ENCODE measurements at regions not wholly inside any gene's neighbourhood (a gene's known extent, or its start where the extent isn't known, plus 50 kb on each side); places are given as distances from the start of the nearest gene placed in this dataset.
A peak's percentile ranks its signal among the peaks of the same experiment; 100 is the strongest.

DNA sequence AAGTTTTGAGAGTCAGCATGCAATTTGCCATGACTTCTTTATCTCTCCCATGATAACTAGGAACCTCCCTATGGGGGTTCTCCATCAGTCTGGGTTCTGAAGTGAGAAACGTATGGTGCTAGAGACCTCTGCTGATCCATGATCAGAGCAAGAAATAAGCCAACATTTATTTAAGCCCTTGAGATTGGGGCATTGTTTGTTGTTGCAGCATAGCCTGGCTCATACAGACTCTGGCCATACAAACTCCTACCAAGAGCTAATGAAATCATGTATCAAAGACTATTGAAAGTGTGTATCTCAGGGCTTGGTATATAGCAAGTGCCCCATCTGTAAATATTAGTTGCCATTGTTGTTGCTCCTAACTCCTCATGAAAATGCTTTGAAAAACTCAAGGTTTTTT is 233.9 kb downstream of the MAF start:
- DNase-seq: no peak

DNA sequence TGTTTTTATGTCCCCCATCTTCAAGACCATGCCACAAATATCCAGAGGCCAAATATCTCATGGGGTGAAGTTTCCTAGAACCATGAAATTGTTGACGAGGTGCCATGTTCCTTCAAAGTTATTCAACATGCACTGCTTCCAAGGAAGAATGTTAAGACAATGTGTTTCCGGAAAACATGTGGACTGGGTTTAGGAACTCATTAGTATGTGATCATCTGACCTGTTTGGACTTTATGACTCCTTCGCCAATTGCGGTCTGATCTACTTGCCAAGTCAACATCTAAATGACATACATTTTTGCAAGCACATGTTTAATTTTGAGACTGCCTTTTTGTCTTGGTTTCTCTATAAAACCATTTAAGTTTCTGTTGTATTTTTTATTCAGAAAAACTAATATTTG is 234.8 kb downstream of the MAF start:
- DNase-seq: peak; percentile 46

- DNase-seq: no peak
Measured at GRCh38 chr16:79363484-79363883, 237.1 kb downstream of the MAF start.

DNA sequence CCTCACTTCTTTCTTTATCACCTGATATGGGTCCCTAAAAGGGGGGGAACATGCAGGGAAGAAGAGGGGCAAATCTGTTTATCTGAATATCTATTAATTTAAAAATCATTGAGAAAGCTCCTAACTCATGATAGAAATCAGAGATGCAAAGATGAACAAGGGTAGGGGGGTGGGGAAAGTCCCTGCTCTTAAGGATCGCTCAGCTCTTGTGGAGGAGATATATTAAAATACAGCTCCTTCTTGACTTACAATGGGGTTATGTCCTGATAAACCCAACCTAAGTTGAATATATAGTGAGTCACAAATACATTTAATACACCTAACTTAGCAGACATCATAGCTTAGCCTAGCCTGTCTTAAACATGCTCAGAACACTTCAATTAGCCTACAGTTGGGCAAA is 237.5 kb downstream of the MAF start:
- no peak for DNase-seq

GRCh38 chr16:79362300-79362970 is 238.1 kb downstream of the MAF start:
- no peak for DNase-seq

DNA sequence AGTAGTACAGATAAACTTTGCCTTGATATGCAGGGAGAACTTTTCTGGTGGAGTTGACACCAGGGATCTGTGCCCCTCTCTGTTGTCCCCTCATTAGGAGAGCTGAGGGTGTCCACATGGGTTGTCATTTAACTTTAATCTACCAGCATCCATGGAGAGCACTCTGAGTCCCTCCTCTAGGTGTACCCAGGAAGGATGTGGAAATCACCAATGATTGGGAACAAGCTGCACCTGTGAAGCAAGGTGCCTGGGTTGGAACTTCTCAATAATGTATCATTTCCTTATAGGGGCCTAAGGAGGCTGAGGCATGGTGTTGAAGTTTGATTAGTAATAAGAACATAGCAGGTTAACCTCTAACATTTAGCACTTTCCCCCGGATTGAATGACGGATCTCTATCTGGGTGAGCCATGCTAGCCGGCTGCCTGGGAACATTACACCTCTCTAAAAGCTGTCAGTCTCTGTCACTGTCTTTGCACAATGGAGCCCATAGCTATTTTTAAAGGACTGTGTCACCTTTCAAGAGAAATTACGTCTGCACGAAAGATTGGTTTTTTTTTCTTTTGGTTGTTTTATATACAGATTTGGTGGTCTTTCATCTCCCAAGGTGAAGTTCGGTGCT is 239.3 kb downstream of the MAF start:
- no peak for DNase-seq

- no peak for DNase-seq
Measured at GRCh38 chr16:79360267-79360666, 240.3 kb downstream of the MAF start.

DNA sequence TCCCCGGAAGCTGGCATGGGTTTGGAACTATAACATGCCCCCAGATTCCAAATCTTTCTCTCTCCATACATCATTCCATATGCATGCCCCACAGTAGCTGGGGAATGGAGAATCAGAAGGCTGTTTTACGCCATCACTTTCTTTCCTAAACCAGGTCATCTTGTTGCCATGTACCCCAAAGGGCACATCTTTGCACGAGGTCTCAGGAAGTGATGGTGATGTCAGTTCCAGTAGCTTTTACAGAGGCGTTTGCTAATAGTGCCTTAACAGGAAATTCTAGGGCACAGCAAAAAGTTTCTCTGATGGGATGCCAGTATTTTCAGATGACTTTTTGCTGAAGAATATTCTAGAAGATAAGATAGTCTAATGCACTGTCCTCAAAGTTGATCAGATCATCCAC is 241.5 kb downstream of the MAF start:
- no peak for DNase-seq

DNA sequence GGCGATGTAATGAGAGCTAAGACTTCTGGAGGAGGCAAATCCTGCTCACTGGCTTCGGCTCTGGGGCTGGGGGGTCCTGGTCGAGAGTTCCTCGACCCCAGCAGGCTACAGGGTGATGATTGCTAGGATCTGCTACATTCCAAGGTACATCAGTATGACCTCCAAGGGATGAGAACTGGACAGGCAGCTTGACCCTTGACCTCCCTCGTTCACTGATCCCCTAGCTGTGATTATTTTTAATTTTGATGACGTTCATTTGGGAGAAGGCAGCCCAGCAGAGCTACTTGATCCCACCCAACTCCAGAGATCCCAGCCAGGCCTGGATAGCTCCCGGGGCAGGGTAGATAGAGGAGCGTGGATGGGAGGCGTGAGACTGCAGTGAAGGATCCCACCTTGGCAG is 242.3 kb downstream of the MAF start:
- DNase-seq: no peak

DNA sequence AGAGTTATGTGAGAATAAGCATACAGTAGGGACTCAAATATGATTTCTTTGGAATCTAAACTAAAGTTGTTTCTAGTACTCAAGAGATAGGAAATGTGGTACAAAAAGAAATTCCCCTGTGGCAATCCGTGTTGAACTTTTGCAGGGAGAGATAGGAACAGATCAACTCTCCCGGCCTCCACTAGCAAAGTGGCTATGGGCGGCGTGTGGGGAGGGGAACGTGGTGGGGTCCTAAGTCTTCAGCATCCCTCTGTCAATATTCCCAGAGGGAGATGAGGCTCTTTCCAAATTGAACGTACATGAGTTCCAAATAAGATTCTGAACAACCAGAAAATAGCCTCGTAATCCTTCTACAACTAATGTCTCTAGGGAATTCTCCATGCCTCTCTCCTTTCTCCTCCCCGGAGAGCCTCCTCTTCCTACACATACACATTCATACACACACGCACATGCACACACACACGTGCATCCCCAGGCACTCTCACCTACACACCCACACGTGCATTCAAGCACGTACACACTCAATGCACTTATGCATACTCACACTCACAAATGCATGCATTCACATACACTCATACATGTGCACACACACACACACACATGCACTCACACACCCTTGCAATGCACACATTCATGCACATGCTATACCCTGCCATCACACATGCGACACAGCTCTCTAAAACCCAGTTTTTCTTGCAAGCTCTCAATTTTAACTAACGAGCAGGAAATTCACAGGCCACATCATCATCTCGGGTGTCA is 244.8 kb downstream of the MAF start:
- no peak for DNase-seq

DNA sequence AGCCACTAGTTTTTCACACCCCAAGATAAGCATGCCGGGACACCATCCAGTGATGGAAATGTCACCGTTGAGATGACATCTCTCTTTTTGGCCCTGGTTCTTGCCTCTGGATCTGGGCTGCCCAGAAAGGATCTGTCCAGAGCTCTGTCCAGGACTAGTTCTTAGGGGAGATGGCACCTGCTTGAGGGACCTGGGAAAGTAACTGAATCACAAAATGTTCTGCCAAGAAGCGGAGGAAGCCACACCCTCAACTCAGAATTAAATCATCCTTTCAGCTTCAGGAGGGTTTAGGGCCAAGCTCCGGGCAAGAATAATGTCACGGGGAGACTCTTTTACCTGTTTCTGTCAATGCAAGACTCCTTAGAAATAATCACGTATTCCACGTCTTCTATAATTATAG is 248.6 kb downstream of the MAF start:
- DNase-seq: no peak

DNA sequence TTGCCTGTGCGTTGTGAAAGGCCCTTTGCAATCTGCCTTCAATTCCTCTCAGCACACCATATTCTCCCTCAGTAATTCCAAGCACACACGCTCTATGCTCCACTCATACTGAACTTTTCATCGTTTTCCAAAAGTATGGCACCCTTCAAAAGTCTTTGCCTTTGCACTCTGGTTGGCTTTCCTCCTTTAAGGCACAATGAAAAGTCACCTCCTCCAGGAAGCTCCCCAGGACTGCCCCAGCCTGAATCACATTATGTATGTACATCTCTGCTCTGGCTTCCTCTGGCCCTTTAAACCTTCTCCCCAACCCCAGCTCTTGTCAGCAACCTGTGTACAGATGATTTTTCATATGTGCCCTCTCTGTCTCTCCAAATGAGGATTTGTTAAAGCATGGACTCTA is 250.7 kb downstream of the MAF start:
- no peak for DNase-seq

- DNase-seq: no peak
Measured at GRCh38 chr16:79348521-79349306, 251.8 kb downstream of the MAF start.

- DNase-seq: no peak
Measured at GRCh38 chr16:79347277-79347676, 253.3 kb downstream of the MAF start.

GRCh38 chr16:79339863-79340262 is 260.7 kb downstream of the MAF start:
- no peak for DNase-seq

DNA sequence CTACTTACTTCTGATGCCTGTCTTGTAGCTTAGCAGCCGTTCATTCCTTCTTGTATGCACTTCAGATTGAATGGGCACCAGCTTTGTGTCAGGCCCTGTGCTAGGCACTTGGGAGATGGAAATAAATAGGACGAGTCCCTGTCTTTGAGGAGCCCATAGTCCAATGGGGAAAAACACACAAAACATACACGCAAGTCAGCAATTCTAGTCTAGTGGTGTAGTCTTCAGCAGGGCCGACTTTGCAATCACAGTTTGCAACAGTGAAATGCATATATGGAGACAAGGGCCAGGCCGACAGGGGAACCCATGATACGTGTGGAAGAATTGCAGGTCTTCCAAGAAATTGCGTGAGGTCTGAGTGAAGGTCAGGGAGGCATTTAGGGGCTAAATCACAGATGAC is 262.6 kb downstream of the MAF start:
- no peak for DNase-seq

DNA sequence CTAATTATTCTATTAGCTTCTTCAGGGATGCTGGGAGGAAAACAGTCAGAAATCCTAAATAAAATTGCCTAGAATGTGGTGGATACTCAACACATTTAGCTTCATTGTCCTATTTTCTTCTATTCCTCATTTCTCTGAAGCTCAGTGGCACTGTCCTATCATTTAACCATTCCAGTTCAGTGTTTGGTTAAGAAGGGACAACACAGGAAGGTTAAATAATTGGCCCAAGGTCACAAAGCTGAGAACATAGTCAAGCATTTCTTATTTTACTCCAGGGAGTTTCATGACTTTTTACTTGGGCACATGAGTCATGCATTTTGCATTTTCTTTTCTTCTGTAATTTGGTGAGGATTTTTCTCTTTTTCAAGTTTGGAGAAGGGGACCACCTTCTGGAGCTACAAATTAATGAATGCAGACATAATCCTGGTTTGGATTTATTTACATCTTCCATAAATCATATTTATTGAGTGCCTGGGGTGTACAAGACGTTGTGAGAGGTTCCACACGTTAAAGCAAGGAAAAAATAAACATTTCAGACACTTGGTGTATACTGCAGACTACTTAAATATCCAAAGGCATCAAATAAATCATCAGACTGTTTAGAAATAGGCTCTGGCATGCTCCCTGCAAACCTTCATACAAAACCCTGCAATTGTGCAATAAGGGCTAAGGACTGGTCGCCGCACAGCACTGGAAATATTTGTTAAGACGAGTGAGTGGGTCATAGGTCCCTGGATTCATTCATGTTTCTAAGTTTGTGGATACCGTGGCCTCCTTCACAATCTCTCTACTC is 263.9 kb downstream of the MAF start:
- no peak for DNase-seq

DNA sequence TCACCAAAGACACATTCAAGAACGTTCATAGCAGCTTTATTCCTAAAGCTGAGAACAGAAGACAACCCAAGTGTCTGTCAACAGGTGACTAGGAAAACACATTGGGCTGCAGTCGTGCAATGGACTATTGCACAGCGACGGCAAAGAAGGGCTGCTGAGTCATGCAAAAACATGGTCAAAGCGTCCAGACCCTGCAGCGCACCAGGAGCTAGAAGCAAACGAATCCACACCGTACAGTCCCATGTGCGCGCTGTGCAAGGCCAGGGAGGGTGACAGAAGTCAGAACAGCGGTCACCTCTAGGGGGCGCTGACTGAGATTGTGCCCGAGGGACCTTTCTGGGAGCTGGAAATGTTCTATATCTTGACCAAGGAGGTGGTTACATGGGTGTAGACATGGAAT is 266.4 kb downstream of the MAF start:
- no peak for DNase-seq

DNA sequence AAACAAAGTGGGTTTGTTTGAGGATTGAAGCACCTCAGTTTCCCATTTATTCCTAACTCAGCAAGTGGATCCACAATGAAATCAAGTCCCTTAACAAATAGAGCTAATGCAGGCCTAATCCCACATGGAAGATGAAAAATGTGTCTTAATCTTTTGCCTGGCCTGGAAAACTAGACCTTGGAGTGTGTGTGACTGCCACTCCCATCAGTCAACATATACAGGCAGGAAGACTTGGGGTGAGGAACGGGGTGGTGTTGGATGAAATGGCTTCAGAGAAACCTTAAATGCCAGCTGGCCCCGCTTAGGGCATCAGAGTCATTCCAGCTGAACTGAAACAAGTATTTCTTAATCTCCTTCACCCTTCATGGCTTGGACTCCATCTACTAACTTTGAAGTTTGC is 269.5 kb downstream of the MAF start:
- DNase-seq: no peak

DNA sequence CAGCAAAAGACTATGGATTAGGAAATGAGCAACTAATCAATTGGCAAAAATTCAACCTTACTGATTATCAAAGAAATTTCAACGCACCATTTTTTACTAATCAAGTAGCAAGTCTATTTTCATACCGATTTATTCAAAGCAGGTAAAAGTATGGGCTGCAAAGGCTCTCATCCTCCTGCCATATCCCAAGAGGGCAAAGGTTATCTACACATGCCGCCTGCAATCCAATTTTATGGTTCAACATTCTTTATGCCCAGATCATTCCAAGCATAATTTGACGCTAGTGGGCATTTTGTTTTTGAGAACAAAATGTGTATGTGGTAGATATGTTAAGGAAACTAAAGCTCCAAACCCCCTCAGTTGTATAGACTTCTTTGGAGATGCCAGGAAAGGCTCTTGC is 270.6 kb downstream of the MAF start:
- no peak for DNase-seq

DNA sequence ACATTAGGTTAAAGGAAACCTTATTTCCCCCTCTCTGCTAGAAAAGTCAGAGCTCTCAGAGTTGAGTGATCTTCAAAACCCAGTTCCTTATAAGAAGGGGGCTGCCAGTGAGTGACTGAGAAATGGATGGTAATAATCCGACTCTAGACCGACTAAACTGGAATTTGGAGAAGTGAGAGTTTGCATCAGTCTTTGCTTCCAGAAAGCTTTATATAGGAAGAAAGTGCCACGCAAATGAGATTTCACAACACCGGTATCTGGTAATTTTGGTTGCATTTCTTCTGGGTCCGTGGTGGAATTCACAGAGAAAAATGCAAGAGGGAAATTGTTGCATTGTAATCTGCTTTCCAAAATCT is 271.4 kb downstream of the MAF start:
- DNase-seq: no peak

- DNase-seq: no peak
Measured at GRCh38 chr16:79328402-79329165, 272.0 kb downstream of the MAF start.

All from femur (tissue), 1 donor.